GM12878 (cell line): ENCODE measurements at regions not wholly inside any gene's neighbourhood (a gene's known extent, or its start where the extent isn't known, plus 50 kb on each side); places are given as distances from the start of the nearest gene placed in this dataset.

ENCODE experiments used
- ATAC-seq: fragments of 200-7000 bp; cut with Tn5 transposase; 3 replicates; pipeline ENCODE4 v1.9.1; 2020; ENCODE audit warnings: mild to moderate bottlenecking, moderate library complexity
- BruUV-seq: library from RNA; stranded (reverse); fragments of 400-500 nt; replicated peaks from 2 replicates; lab custom pipeline; 2021; lab: Mats Ljungman, UMichigan
- CTCF ChIA-PET: fragments of 300-600 bp; sonication (Branson Sonifier 250); formaldehyde crosslinking; extraction: SDS; loops from one replicate; lab custom pipeline; 2021; ENCODE audit warnings: inconsistent platforms; lab: Yijun Ruan, JAX
- POLR2A ChIA-PET: fragments of 350-600 bp; formaldehyde crosslinking; extraction: SDS; loops from one replicate; lab custom pipeline; 2021; ENCODE audit warnings: inconsistent platforms; lab: Charles Lee
- RAD21 ChIA-PET: fragments of 300-600 bp; sonication (Branson Sonifier 250); formaldehyde crosslinking; loops from one replicate; lab custom pipeline; 2023; ENCODE audit warnings: antibody characterized with exemption; ENCODE audit not compliant: unreplicated experiment; lab: Charles Lee
- SMC1A ChIA-PET: fragments of 300-600 bp; sonication (Branson Sonifier 250); formaldehyde crosslinking; loops from one replicate; lab custom pipeline; 2023; ENCODE audit not compliant: unreplicated experiment, uncharacterized antibody; lab: Charles Lee
- DNase-seq: peaks from one replicate; pipeline ENCODE4 v3.0.0-alpha.2; 2011; ENCODE audit warnings: low read depth, low spot score
- FAIRE-seq: peaks from 3 replicates; lab custom pipeline; 2011; peaks lifted over from hg19 to GRCh38; lab: Jason Lieb, UNC
- H2AFZ ChIP-seq: 2 replicates; pipeline ENCODE4 v1.6.0; 2011; ENCODE audit warnings: low read depth, low read length, control low read depth; ENCODE audit not compliant: control insufficient read depth
- H3K27ac ChIP-seq: 2 replicates; pipeline ENCODE4 v1.5.1; 2011; ENCODE audit warnings: control low read depth; ENCODE audit not compliant: control insufficient read depth, insufficient read depth
- H3K27me3 ChIP-seq, 2 experiments: replicated peaks in 1 of 2; 2 replicates each; pipeline versions ENCODE4 v1.6.0 to v1.6.1; 2011; ENCODE audit warnings: low read length in 1 of 2; ENCODE audit not compliant: control insufficient read depth in 2 of 2, insufficient read depth in 2 of 2
- H3K36me3 ChIP-seq, 2 experiments: 2 replicates each; pipeline ENCODE4 v1.5.1; 2011; ENCODE audit warnings: low read length in 1 of 2; ENCODE audit not compliant: control insufficient read depth in 2 of 2, insufficient read depth in 2 of 2
- H3K4me1 ChIP-seq: 2 replicates; pipeline ENCODE4 v1.6.1; 2011; ENCODE audit warnings: mild to moderate bottlenecking, low read length, moderate library complexity, mixed read lengths; ENCODE audit not compliant: control insufficient read depth, insufficient read depth
- H3K4me2 ChIP-seq: 2 replicates; pipeline ENCODE4 v1.6.0; 2011; ENCODE audit warnings: control low read depth; ENCODE audit not compliant: control insufficient read depth, insufficient read depth
- H3K4me3 ChIP-seq: fragments of 200-600 bp; sonication (generic); 2 replicates; pipeline ENCODE4 v1.5.1; 2016
- H3K79me2 ChIP-seq: 2 replicates; pipeline ENCODE4 v1.6.0; 2011; ENCODE audit warnings: low read length; ENCODE audit not compliant: control insufficient read depth, insufficient read depth
- H3K9ac ChIP-seq: 2 replicates; pipeline ENCODE4 v1.8.0; 2011; ENCODE audit warnings: low read length, control low read depth, mixed read lengths; ENCODE audit not compliant: control insufficient read depth, insufficient read depth
- H3K9me3 ChIP-seq: replicated peaks from 3 replicates; pipeline ENCODE4 v1.5.1; 2011; ENCODE audit warnings: mild to moderate bottlenecking, low read length; ENCODE audit not compliant: control insufficient read depth, insufficient read depth
- H4K20me1 ChIP-seq: 2 replicates; pipeline ENCODE4 v1.6.0; 2011; ENCODE audit not compliant: control insufficient read depth, insufficient read depth
- BRCA1 ChIP-seq: IDR thresholded peaks from 2 replicates; pipeline ENCODE4 v1.6.1; 2011; ENCODE audit warnings: low read depth, low read length, improper control_type of control experiment
- EGR1 ChIP-seq, 2 experiments: IDR thresholded peaks; 1 replicate in 1 of 2; 2 replicates in 1 of 2; pipeline ENCODE4 v1.6.1; 2011 to 2012; ENCODE audit warnings: low read depth in 2 of 2, low read length in 2 of 2, borderline replicate concordance in 1 of 2, mild to moderate bottlenecking in 1 of 2, moderate library complexity in 1 of 2
- FOXM1 ChIP-seq: IDR thresholded peaks from 2 replicates; pipeline ENCODE4 v1.6.1; 2012; ENCODE audit warnings: low read depth, mild to moderate bottlenecking, inconsistent platforms, low read length, moderate library complexity
- GATAD2B ChIP-seq: fragments of 450-650 bp; conservative IDR thresholded peaks from 2 replicates; pipeline ENCODE4 v1.6.1; 2017; ENCODE audit warnings: low read depth, mild to moderate bottlenecking, moderate library complexity
- LARP7 ChIP-seq: fragments of 450-650 bp; IDR thresholded peaks from 2 replicates; pipeline ENCODE4 v1.6.1; 2017; ENCODE audit warnings: mild to moderate bottlenecking
- MTA3 ChIP-seq: IDR thresholded peaks from 2 replicates; pipeline ENCODE4 v1.6.1; 2012; ENCODE audit warnings: low read length, inconsistent platforms, borderline replicate concordance
- NR2F1 ChIP-seq: fragments of 450-650 bp; conservative IDR thresholded peaks from 2 replicates; pipeline ENCODE4 v1.6.1; 2017; ENCODE audit warnings: mild to moderate bottlenecking
- NRF1 ChIP-seq: conservative IDR thresholded peaks from 2 replicates; pipeline ENCODE4 v1.6.1; 2011; ENCODE audit warnings: mild to moderate bottlenecking, low read depth, low read length, improper control_type of control experiment
- STAT1 ChIP-seq: fragments of 450-650 bp; conservative IDR thresholded peaks from 2 replicates; pipeline ENCODE4 v1.6.1; 2014; ENCODE audit warnings: antibody characterized with exemption, mild to moderate bottlenecking
- SUZ12 ChIP-seq: fragments of 200-600 bp; sonication (generic); IDR thresholded peaks from one replicate; pipeline ENCODE4 v1.6.1; 2018; ENCODE audit warnings: antibody characterized with exemption, mild to moderate bottlenecking; ENCODE audit not compliant: unreplicated experiment
- TBL1XR1 ChIP-seq: IDR thresholded peaks from 2 replicates; pipeline ENCODE4 v1.6.1; 2012; ENCODE audit warnings: low read depth, low read length, improper control_type of control experiment
- ZNF24 ChIP-seq: fragments of 450-650 bp; IDR thresholded peaks from 2 replicates; pipeline ENCODE4 v1.6.1; 2017; ENCODE audit warnings: antibody characterized with exemption, mild to moderate bottlenecking
- ZNF274 ChIP-seq: IDR thresholded peaks from one replicate; pipeline ENCODE4 v1.8.0; 2011; ENCODE audit not compliant: insufficient read length, insufficient read depth
- in situ Hi-C: fragments of 300-500 bp; cut with MboI; formaldehyde crosslinking; loops from 9 replicates; pipeline ENCODE4 v1.14.3; 2018; ENCODE audit warnings: mixed read lengths
- intact Hi-C: fragments of 100-400 bp; cut with micrococcal nuclease; formaldehyde crosslinking; loops from one replicate; pipeline ENCODE4 v1.14.2; 2022; ENCODE audit not compliant: unreplicated experiment
- TF ChIP-seq, protein P1 (sequence below): IDR thresholded peaks from 2 replicates; pipeline ENCODE4 v1.6.1; 2011; ENCODE audit warnings: low read depth, mild to moderate bottlenecking, low read length, moderate library complexity, borderline replicate concordance; ENCODE audit errors: extremely low read depth
- TF ChIP-seq, protein P2 (sequence below): fragments of 450-650 bp; IDR thresholded peaks from 2 replicates; pipeline ENCODE4 v1.6.1; 2017; ENCODE audit warnings: low read depth, mild to moderate bottlenecking, moderate library complexity
- TF ChIP-seq, protein P3 (sequence below): IDR thresholded peaks from 2 replicates; pipeline ENCODE4 v1.6.1; 2012; ENCODE audit warnings: mild to moderate bottlenecking, low read depth, low read length

DNA sequence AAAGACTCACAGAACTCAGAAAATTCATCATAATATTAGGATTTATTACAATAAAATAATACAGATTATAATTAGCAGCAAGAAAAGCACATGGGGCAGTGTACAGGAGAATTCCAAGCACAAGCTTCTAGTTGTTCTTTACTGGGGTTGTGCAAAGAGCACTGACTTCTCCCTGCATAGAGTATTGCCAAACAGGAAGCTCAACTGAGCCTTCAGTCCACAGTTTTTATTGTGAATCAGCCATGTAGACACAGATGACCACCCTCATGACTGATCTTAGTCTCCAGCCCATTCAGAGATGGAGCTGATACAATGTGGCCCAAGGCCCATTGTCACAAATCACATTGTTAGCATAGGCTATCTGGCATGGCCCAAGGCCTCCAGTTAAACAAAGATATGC, 798.9 kb downstream of the KCNA4 start:
- Histone ChIP-seq H3K4me1 (no peaks in the 10 kb centered on the region), H3K36me3 (no peaks in the 10 kb centered on the region), H2AFZ (no peak overlapping the region), H3K9me3 (no peaks in the 10 kb centered on the region), H3K27me3 (no peaks in the 10 kb centered on the region), H3K27ac (no peak overlapping the region), H3K9ac (no peak overlapping the region), H3K79me2 (no peaks in the 10 kb centered on the region), H4K20me1 (no peaks in the 10 kb centered on the region), H3K4me2 (no peak overlapping the region), H3K4me3 (no peak overlapping the region)
- in situ Hi-C loops = no loop called here
- ChIA-PET POLR2A (no interaction called here), CTCF (interaction anchor here (0.9 kb wide), 1 partner anchor 11 kb away, joined by 3 read pairs; no protein-coding TSS in a partner anchor), RAD21 (no interaction called here), SMC1A (no interaction called here)
- no TSS peak for BruUV-seq
- no peak for FAIRE-seq
- TF ChIP-seq EGR1 (IDR thresholded peaks at IDR 0.05; ENCODE audit: borderline replicate concordance in 1 of 2, low read depth in 2 of 2, low read length in 2 of 2) (no peak), SUZ12 (no peak), NRF1 (no peak), STAT1 (no peak), BRCA1 (no peak), ZNF274 (no peak), NR2F1 (no peak), ZNF24 (no peak), MTA3 (no peak), LARP7 (no peak), TBL1XR1 (no peak), FOXM1 (no peak), GATAD2B (no peak)
- TF ChIP-seq, protein P1, sequence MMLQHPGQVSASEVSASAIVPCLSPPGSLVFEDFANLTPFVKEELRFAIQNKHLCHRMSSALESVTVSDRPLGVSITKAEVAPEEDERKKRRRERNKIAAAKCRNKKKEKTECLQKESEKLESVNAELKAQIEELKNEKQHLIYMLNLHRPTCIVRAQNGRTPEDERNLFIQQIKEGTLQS = no peak
- TF ChIP-seq, protein P2, sequence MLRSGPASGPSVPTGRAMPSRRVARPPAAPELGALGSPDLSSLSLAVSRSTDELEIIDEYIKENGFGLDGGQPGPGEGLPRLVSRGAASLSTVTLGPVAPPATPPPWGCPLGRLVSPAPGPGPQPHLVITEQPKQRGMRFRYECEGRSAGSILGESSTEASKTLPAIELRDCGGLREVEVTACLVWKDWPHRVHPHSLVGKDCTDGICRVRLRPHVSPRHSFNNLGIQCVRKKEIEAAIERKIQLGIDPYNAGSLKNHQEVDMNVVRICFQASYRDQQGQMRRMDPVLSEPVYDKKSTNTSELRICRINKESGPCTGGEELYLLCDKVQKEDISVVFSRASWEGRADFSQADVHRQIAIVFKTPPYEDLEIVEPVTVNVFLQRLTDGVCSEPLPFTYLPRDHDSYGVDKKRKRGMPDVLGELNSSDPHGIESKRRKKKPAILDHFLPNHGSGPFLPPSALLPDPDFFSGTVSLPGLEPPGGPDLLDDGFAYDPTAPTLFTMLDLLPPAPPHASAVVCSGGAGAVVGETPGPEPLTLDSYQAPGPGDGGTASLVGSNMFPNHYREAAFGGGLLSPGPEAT = no peak
- TF ChIP-seq, protein P3, sequence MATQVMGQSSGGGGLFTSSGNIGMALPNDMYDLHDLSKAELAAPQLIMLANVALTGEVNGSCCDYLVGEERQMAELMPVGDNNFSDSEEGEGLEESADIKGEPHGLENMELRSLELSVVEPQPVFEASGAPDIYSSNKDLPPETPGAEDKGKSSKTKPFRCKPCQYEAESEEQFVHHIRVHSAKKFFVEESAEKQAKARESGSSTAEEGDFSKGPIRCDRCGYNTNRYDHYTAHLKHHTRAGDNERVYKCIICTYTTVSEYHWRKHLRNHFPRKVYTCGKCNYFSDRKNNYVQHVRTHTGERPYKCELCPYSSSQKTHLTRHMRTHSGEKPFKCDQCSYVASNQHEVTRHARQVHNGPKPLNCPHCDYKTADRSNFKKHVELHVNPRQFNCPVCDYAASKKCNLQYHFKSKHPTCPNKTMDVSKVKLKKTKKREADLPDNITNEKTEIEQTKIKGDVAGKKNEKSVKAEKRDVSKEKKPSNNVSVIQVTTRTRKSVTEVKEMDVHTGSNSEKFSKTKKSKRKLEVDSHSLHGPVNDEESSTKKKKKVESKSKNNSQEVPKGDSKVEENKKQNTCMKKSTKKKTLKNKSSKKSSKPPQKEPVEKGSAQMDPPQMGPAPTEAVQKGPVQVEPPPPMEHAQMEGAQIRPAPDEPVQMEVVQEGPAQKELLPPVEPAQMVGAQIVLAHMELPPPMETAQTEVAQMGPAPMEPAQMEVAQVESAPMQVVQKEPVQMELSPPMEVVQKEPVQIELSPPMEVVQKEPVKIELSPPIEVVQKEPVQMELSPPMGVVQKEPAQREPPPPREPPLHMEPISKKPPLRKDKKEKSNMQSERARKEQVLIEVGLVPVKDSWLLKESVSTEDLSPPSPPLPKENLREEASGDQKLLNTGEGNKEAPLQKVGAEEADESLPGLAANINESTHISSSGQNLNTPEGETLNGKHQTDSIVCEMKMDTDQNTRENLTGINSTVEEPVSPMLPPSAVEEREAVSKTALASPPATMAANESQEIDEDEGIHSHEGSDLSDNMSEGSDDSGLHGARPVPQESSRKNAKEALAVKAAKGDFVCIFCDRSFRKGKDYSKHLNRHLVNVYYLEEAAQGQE = no peak
- ATAC-seq = no peak
- intact Hi-C loops = no loop called here
- DNase-seq = no peak
